Ascending aorta (tissue), 2 donors: ENCODE measurements at regions not wholly inside any gene's neighbourhood (a gene's known extent, or its start where the extent isn't known, plus 50 kb on each side); places are given as distances from the start of the nearest gene placed in this dataset.
A peak's percentile ranks its signal among the peaks of the same experiment; 100 is the strongest.

ENCODE experiments used
- DNase-seq, 2 donors: peaks; one replicate each; pipeline ENCODE4 v3.0.0-alpha.2; 2019; ENCODE audit warnings: low spot score in 2 of 2
- H3K27ac ChIP-seq, 2 donors: fragments of 200-600 bp; sonication (generic); one replicate each; pipeline ENCODE4 v1.5.1; 2016 to 2017; ENCODE audit warnings: mild to moderate bottlenecking in 1 of 2
- H3K27me3 ChIP-seq: fragments of 200-600 bp; sonication (generic); one replicate; pipeline ENCODE4 v1.5.1; 2017
- H3K36me3 ChIP-seq, 2 donors: fragments of 200-600 bp; sonication (generic); one replicate each; pipeline ENCODE4 v1.5.1; 2016
- H3K4me1 ChIP-seq, 2 donors: fragments of 200-600 bp; sonication (generic); one replicate each; pipeline ENCODE4 v1.5.1; 2016 to 2017; ENCODE audit warnings: mild to moderate bottlenecking in 1 of 2
- H3K4me3 ChIP-seq, 2 donors: fragments of 200-600 bp; sonication (generic); one replicate each; pipeline ENCODE4 v1.5.1; 2016 to 2017; ENCODE audit warnings: mild to moderate bottlenecking in 1 of 2
- H3K9me3 ChIP-seq, 2 donors: fragments of 200-600 bp; sonication (generic); one replicate each; pipeline ENCODE4 v1.5.1; 2016
- intact Hi-C: fragments of 100-400 bp; cut with DNase I; formaldehyde crosslinking; loops from one replicate; pipeline ENCODE4 v1.15.1; 2023
- TF ChIP-seq, protein P1 (sequence below), 3 experiments: fragments of 200-600 bp in 2 of 3; fragments of 450-650 bp in 1 of 3; sonication (generic) in 2 of 3; IDR thresholded peaks; one replicate each; pipeline ENCODE4 v1.5.1; 2016 to 2019; ENCODE audit warnings: antibody characterized with exemption in 3 of 3, mild to moderate bottlenecking in 1 of 3, moderate library complexity in 1 of 3

GRCh38 chr14:101217080-101217463 lies 313.6 kb upstream of the RTL1 start:
- Histone ChIP-seq H3K4me3 (no peak overlapping the region), H3K27ac (no peak overlapping the region), H3K36me3 (no peaks in the 10 kb centered on the region), H3K4me1 (no peaks in the 10 kb centered on the region), H3K27me3 (no peaks in the 10 kb centered on the region), H3K9me3 (no peaks in the 10 kb centered on the region)
- DNase-seq: peak in 1 of 2 donors; percentile 27
- intact Hi-C loops: no loop called here
- TF ChIP-seq, protein P1, sequence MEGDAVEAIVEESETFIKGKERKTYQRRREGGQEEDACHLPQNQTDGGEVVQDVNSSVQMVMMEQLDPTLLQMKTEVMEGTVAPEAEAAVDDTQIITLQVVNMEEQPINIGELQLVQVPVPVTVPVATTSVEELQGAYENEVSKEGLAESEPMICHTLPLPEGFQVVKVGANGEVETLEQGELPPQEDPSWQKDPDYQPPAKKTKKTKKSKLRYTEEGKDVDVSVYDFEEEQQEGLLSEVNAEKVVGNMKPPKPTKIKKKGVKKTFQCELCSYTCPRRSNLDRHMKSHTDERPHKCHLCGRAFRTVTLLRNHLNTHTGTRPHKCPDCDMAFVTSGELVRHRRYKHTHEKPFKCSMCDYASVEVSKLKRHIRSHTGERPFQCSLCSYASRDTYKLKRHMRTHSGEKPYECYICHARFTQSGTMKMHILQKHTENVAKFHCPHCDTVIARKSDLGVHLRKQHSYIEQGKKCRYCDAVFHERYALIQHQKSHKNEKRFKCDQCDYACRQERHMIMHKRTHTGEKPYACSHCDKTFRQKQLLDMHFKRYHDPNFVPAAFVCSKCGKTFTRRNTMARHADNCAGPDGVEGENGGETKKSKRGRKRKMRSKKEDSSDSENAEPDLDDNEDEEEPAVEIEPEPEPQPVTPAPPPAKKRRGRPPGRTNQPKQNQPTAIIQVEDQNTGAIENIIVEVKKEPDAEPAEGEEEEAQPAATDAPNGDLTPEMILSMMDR (IDR thresholded peaks at IDR 0.05): no peak

- intact Hi-C loops: no loop called here
- Histone ChIP-seq H3K4me3 (no peak overlapping the region), H3K4me1 (no peaks in the 10 kb centered on the region), H3K27ac (no peak overlapping the region), H3K9me3 (no peaks in the 10 kb centered on the region), H3K27me3 (no peaks in the 10 kb centered on the region), H3K36me3 (no peaks in the 10 kb centered on the region)
- DNase-seq: peak in 1 of 2 donors; percentile 37
- TF ChIP-seq, protein P1 (IDR thresholded peaks at IDR 0.05): no peak
These were observed 314.3 kb upstream of the RTL1 start for GRCh38 chr14:101217616-101218371.

- Histone ChIP-seq H3K36me3 (no peaks in the 10 kb centered on the region), H3K27ac (no peak overlapping the region), H3K4me3 (no peak overlapping the region), H3K27me3 (no peaks in the 10 kb centered on the region), H3K4me1 (no peaks in the 10 kb centered on the region), H3K9me3 (no peaks in the 10 kb centered on the region)
- DNase-seq: peak in 1 of 2 donors; percentile 15
- TF ChIP-seq, protein P1 (IDR thresholded peaks at IDR 0.05): no peak
- intact Hi-C loops: no loop called here
These were observed 316.6 kb upstream of the RTL1 start for GRCh38 chr14:101219896-101220703.

GRCh38 chr14:101220921-101221510 lies 317.5 kb upstream of the RTL1 start:
- intact Hi-C loops: no loop called here
- TF ChIP-seq, protein P1 (IDR thresholded peaks at IDR 0.05): no peak
- no peaks in the 10 kb centered on the region for H3K4me1 ChIP-seq
- no peaks in the 10 kb centered on the region for H3K27me3 ChIP-seq
- H3K4me3 ChIP-seq: no peak overlapping the region
- no peak for DNase-seq
- no peaks in the 10 kb centered on the region for H3K36me3 ChIP-seq
- H3K9me3 ChIP-seq: no peaks in the 10 kb centered on the region
- H3K27ac ChIP-seq: no peak overlapping the region

DNA sequence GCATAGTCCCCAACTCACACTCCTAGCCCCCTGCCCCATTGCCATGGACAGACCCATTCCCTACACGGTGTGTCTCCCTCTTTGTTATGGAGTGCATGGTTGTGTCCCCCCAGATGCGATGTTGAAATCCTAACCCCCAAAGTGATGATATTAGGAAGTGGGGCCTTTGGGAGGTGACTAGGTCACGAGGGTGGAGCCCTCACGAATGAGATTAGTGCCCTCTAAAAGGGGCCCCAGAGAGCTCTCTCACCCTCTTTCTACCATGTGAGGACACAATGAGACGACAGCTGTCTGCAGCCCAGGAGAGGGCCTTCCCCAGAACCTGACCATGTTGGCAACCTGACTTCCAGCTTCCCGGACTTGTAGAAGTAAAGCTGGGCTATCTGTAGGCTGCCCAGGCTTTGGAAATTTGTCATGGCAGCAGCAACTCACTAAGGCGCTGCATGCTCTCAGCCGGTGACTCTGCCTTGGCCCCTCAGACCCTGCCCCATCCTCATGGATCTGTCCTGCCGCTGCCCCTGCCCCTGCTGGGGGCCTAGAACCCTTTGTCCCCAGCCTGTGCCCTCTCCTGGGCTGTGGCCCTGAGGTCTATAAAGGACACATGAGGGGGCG lies 318.1 kb upstream of the RTL1 start:
- peak in 1 of 2 donors; percentile 25 for DNase-seq

More for the DNA sequence above, 318.1 kb upstream of the RTL1 start:
- H3K36me3 ChIP-seq: no peaks in the 10 kb centered on the region
- H3K27me3 ChIP-seq: no peaks in the 10 kb centered on the region
- H3K9me3 ChIP-seq: no peaks in the 10 kb centered on the region
- no peak overlapping the region for H3K27ac ChIP-seq
- TF ChIP-seq, protein P1 (IDR thresholded peaks at IDR 0.05): no peak
- intact Hi-C loops: no loop called here
- no peaks in the 10 kb centered on the region for H3K4me1 ChIP-seq
- H3K4me3 ChIP-seq: no peak overlapping the region
